ENCODE measurements at regions not wholly inside any gene's neighbourhood (a gene's known extent, or its start where the extent isn't known, plus 50 kb on each side); places are given as distances from the start of the nearest gene placed in this dataset.

- Histone ChIP-seq H3K4me1 (ENCODE audit: control insufficient read depth, extremely low read depth, insufficient read depth, low read length) (no peaks in the 10 kb centered on the region), H3K4me2 (ENCODE audit: extremely low read depth, insufficient read depth, low read length) (no peak overlapping the region), H3K79me2 (ENCODE audit: control insufficient read depth, insufficient read depth, low read length) (no peaks in the 10 kb centered on the region), H3K27me3 (ENCODE audit: control insufficient read depth, insufficient read depth, low read length) (no peaks in the 10 kb centered on the region), H3K9me3 (ENCODE audit: control insufficient read depth, insufficient read depth, low read depth, low read length) (no peaks in the 10 kb centered on the region), H2AFZ (ENCODE audit: low read length) (no peak overlapping the region), H3K36me3 (ENCODE audit: control insufficient read depth, insufficient read depth, low read length) (no peaks in the 10 kb centered on the region), H4K20me1 (ENCODE audit: control insufficient read depth, extremely low read depth, insufficient read depth, low read length) (no peaks in the 10 kb centered on the region), H3K9ac (ENCODE audit: insufficient read depth, low read length) (no peak overlapping the region), H3K4me3 (replicated peaks in 1 of 4; ENCODE audit: control extremely low read depth in 1 of 4, insufficient read depth in 1 of 4, low read depth in 3 of 4, low read length in 4 of 4) (no peak overlapping the region), H3K27ac (ENCODE audit: insufficient read depth, low read length) (no peak overlapping the region)
- TF ChIP-seq CTCF (conservative IDR thresholded peaks at IDR 0.05 in 1 of 2, IDR thresholded peaks at IDR 0.05 in 1 of 2; ENCODE audit: low read depth in 1 of 2, low read length in 2 of 2) (no peak), EZH2 (IDR thresholded peaks at IDR 0.05; ENCODE audit: low read length, missing control alignments) (no peak)
- DNase-seq (ENCODE audit: low read depth in 2 of 2), result no peak
These were observed 75.1 kb upstream of the FAM216B start for GRCh38 chr13:42706286-42706685.

GRCh38 chr13:42707048-42707447, 74.3 kb upstream of the FAM216B start:
- H3K27ac ChIP-seq (ENCODE audit: insufficient read depth, low read length), result no peak overlapping the region
- DNase-seq (ENCODE audit: low read depth in 2 of 2), result peak in 1 of 2 donors; percentile 70
- no peaks in the 10 kb centered on the region for H3K4me1 ChIP-seq (ENCODE audit: control insufficient read depth, extremely low read depth, insufficient read depth, low read length)
- H3K4me2 ChIP-seq (ENCODE audit: extremely low read depth, insufficient read depth, low read length), result no peak overlapping the region
- H3K36me3 ChIP-seq (ENCODE audit: control insufficient read depth, insufficient read depth, low read length), result no peaks in the 10 kb centered on the region
- no peaks in the 10 kb centered on the region for H3K27me3 ChIP-seq (ENCODE audit: control insufficient read depth, insufficient read depth, low read length)
- no peaks in the 10 kb centered on the region for H3K79me2 ChIP-seq (ENCODE audit: control insufficient read depth, insufficient read depth, low read length)
- no peak overlapping the region for H3K4me3 ChIP-seq (replicated peaks in 1 of 4; ENCODE audit: control extremely low read depth in 1 of 4, insufficient read depth in 1 of 4, low read depth in 3 of 4, low read length in 4 of 4)
- H4K20me1 ChIP-seq (ENCODE audit: control insufficient read depth, extremely low read depth, insufficient read depth, low read length), result no peaks in the 10 kb centered on the region
- H3K9me3 ChIP-seq (ENCODE audit: control insufficient read depth, insufficient read depth, low read depth, low read length), result no peaks in the 10 kb centered on the region
- no peak overlapping the region for H2AFZ ChIP-seq (ENCODE audit: low read length)
- TF ChIP-seq EZH2 (IDR thresholded peaks at IDR 0.05; ENCODE audit: low read length, missing control alignments) (no peak), CTCF (conservative IDR thresholded peaks at IDR 0.05 in 1 of 2, IDR thresholded peaks at IDR 0.05 in 1 of 2; ENCODE audit: low read depth in 1 of 2, low read length in 2 of 2) (no peak)
- no peak overlapping the region for H3K9ac ChIP-seq (ENCODE audit: insufficient read depth, low read length)

GRCh38 chr13:42707586-42707985, 73.8 kb upstream of the FAM216B start:
- peak; percentile 50 to 79 for DNase-seq (ENCODE audit: low read depth in 2 of 2)
- Histone ChIP-seq H3K36me3 (ENCODE audit: control insufficient read depth, insufficient read depth, low read length) (no peaks in the 10 kb centered on the region), H4K20me1 (ENCODE audit: control insufficient read depth, extremely low read depth, insufficient read depth, low read length) (no peaks in the 10 kb centered on the region), H3K9ac (ENCODE audit: insufficient read depth, low read length) (no peak overlapping the region), H3K27me3 (ENCODE audit: control insufficient read depth, insufficient read depth, low read length) (no peaks in the 10 kb centered on the region), H3K9me3 (ENCODE audit: control insufficient read depth, insufficient read depth, low read depth, low read length) (no peaks in the 10 kb centered on the region), H2AFZ (ENCODE audit: low read length) (no peak overlapping the region), H3K79me2 (ENCODE audit: control insufficient read depth, insufficient read depth, low read length) (no peaks in the 10 kb centered on the region), H3K27ac (ENCODE audit: insufficient read depth, low read length) (no peak overlapping the region), H3K4me1 (ENCODE audit: control insufficient read depth, extremely low read depth, insufficient read depth, low read length) (no peaks in the 10 kb centered on the region), H3K4me3 (replicated peaks in 1 of 4; ENCODE audit: control extremely low read depth in 1 of 4, insufficient read depth in 1 of 4, low read depth in 3 of 4, low read length in 4 of 4) (no peak overlapping the region), H3K4me2 (ENCODE audit: extremely low read depth, insufficient read depth, low read length) (no peak overlapping the region)
- TF ChIP-seq CTCF (conservative IDR thresholded peaks at IDR 0.05 in 1 of 2, IDR thresholded peaks at IDR 0.05 in 1 of 2; ENCODE audit: low read depth in 1 of 2, low read length in 2 of 2), result no peak
- no peak for TF ChIP-seq EZH2 (IDR thresholded peaks at IDR 0.05; ENCODE audit: low read length, missing control alignments)
